ENCODE measurements at regions not wholly inside any gene's neighbourhood (a gene's known extent, or its start where the extent isn't known, plus 50 kb on each side); places are given as distances from the start of the nearest gene placed in this dataset.
"Not testable (repeated sequence)": the region's sequence is repeated elsewhere in the genome, so short reads cannot be mapped to it uniquely, and the experiment has no call there.

GRCh38 chr5:124103671-124104070 lies 591.7 kb downstream of the CSNK1G3 start:
- TF ChIP-seq, protein P1, sequence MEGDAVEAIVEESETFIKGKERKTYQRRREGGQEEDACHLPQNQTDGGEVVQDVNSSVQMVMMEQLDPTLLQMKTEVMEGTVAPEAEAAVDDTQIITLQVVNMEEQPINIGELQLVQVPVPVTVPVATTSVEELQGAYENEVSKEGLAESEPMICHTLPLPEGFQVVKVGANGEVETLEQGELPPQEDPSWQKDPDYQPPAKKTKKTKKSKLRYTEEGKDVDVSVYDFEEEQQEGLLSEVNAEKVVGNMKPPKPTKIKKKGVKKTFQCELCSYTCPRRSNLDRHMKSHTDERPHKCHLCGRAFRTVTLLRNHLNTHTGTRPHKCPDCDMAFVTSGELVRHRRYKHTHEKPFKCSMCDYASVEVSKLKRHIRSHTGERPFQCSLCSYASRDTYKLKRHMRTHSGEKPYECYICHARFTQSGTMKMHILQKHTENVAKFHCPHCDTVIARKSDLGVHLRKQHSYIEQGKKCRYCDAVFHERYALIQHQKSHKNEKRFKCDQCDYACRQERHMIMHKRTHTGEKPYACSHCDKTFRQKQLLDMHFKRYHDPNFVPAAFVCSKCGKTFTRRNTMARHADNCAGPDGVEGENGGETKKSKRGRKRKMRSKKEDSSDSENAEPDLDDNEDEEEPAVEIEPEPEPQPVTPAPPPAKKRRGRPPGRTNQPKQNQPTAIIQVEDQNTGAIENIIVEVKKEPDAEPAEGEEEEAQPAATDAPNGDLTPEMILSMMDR (IDR thresholded peaks at IDR 0.05) = no peak
- Histone ChIP-seq H3K27me3 (replicated peaks; ENCODE audit: insufficient read depth) (no peaks in the 10 kb centered on the region), H3K4me1 (ENCODE audit: control insufficient read depth in 1 of 2, low read depth in 2 of 2) (no peaks in the 10 kb centered on the region), H3K4me3 (no peak overlapping the region), H3K36me3 (no peaks in the 10 kb centered on the region), H3K27ac (no peak overlapping the region), H3K9me3 (no peaks in the 10 kb centered on the region)
- no peak for DNase-seq (ENCODE audit: low spot score)
- ATAC-seq (ENCODE audit: insufficient number of reproducible peaks, low FRiP score, low read depth) = no peak

GRCh38 chr5:124103056-124103455 lies 591.1 kb downstream of the CSNK1G3 start:
- not testable (repeated sequence) for H3K27me3 ChIP-seq (replicated peaks; ENCODE audit: insufficient read depth); H3K9me3 ChIP-seq; H3K4me3 ChIP-seq

GRCh38 chr5:124102486-124102885 lies 590.5 kb downstream of the CSNK1G3 start:
- ATAC-seq (ENCODE audit: insufficient number of reproducible peaks, low FRiP score, low read depth) (no peak), DNase-seq (ENCODE audit: low spot score) (no peak)
- H3K4me1 ChIP-seq (ENCODE audit: control insufficient read depth in 1 of 2, low read depth in 2 of 2) = no peaks in the 10 kb centered on the region
- TF ChIP-seq, protein P1 (IDR thresholded peaks at IDR 0.05) = no peak
- no peak overlapping the region for H3K27ac ChIP-seq
- no peaks in the 10 kb centered on the region for H3K9me3 ChIP-seq
- H3K4me3 ChIP-seq = no peak overlapping the region
- no peaks in the 10 kb centered on the region for H3K27me3 ChIP-seq (replicated peaks; ENCODE audit: insufficient read depth)
- H3K36me3 ChIP-seq = no peaks in the 10 kb centered on the region

More at GRCh38 chr5:124103056-124103455, 591.1 kb downstream of the CSNK1G3 start:
- not testable (repeated sequence) for DNase-seq (ENCODE audit: low spot score); H3K27ac ChIP-seq; ATAC-seq (ENCODE audit: insufficient number of reproducible peaks, low FRiP score, low read depth); H3K4me1 ChIP-seq (ENCODE audit: control insufficient read depth in 1 of 2, low read depth in 2 of 2); H3K36me3 ChIP-seq

DNA sequence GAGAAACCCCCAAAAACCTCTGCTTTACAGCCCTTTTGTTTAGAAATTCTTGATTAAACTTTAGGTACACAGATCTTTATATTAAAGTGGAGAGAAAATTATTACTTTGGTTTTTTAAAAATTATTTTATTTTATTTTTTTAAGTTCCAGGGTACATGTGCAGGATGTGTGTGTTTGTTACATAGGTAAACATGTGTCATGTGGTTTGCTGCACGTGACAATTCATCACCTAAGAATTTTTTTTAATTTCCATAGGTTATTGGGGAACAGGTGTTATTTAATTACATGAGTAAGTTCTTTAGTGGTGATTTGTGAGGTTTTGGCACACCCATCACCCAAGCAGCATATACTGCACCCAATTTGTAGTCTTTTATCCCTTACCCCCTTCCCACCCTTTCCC lies 581.7 kb downstream of the CSNK1G3 start:
- ATAC-seq (ENCODE audit: insufficient number of reproducible peaks, low FRiP score, low read depth) = no peak
- H3K4me3 ChIP-seq = no peak overlapping the region
- H3K4me1 ChIP-seq (ENCODE audit: control insufficient read depth in 1 of 2, low read depth in 2 of 2) = no peaks in the 10 kb centered on the region
- no peaks in the 10 kb centered on the region for H3K27me3 ChIP-seq (replicated peaks; ENCODE audit: insufficient read depth)
- H3K36me3 ChIP-seq = no peaks in the 10 kb centered on the region
- H3K27ac ChIP-seq = no peak overlapping the region
- no peak for DNase-seq (ENCODE audit: low spot score)
- TF ChIP-seq, protein P1 (IDR thresholded peaks at IDR 0.05) = no peak
- H3K9me3 ChIP-seq = no peaks in the 10 kb centered on the region

- Histone ChIP-seq H3K27me3 (replicated peaks; ENCODE audit: insufficient read depth) (no peaks in the 10 kb centered on the region), H3K9me3 (no peaks in the 10 kb centered on the region), H3K4me3 (no peak overlapping the region), H3K27ac (no peak overlapping the region), H3K36me3 (no peaks in the 10 kb centered on the region), H3K4me1 (ENCODE audit: control insufficient read depth in 1 of 2, low read depth in 2 of 2) (no peaks in the 10 kb centered on the region)
- DNase-seq (ENCODE audit: low spot score) (no peak), ATAC-seq (ENCODE audit: insufficient number of reproducible peaks, low FRiP score, low read depth) (no peak)
- TF ChIP-seq, protein P1 (IDR thresholded peaks at IDR 0.05) = no peak
These were observed 578.1 kb downstream of the CSNK1G3 start for GRCh38 chr5:124090115-124090514.

GRCh38 chr5:124089578-124089977 lies 577.6 kb downstream of the CSNK1G3 start:
- no peaks in the 10 kb centered on the region for H3K9me3 ChIP-seq
- no peaks in the 10 kb centered on the region for H3K27me3 ChIP-seq (replicated peaks; ENCODE audit: insufficient read depth)
- DNase-seq (ENCODE audit: low spot score) = no peak
- H3K27ac ChIP-seq = no peak overlapping the region
- H3K4me1 ChIP-seq (ENCODE audit: control insufficient read depth in 1 of 2, low read depth in 2 of 2) = no peaks in the 10 kb centered on the region
- TF ChIP-seq, protein P1 (IDR thresholded peaks at IDR 0.05) = no peak
- H3K4me3 ChIP-seq = no peak overlapping the region
- no peaks in the 10 kb centered on the region for H3K36me3 ChIP-seq
- no peak for ATAC-seq (ENCODE audit: insufficient number of reproducible peaks, low FRiP score, low read depth)

All from thoracic aorta (tissue), 2 donors.